ENCODE measurements at regions not wholly inside any gene's neighbourhood (a gene's known extent, or its start where the extent isn't known, plus 50 kb on each side); places are given as distances from the start of the nearest gene placed in this dataset.

DNA sequence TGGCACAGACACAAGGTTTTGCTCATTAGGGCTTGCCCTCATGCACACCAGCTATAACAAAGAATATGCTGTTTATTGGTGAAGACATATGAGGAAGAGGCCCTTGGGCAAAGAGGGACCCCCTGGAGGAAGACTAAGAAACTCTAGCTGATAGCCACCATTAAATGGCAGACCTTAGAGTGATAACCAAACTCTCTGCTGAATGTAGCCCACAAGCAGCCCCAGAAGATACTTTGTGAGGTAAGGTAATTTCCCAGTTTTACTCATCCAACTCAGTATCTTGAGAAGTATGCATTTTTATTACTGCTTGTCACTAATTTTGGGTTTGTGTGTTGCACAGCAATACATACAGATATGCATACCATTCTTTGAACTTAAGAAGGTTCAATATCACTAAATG lies 563.3 kb downstream of the DOK5 start:
- TF ChIP-seq POLR2A (IDR thresholded peaks at IDR 0.05) = no peak
- TF ChIP-seq, protein P1, sequence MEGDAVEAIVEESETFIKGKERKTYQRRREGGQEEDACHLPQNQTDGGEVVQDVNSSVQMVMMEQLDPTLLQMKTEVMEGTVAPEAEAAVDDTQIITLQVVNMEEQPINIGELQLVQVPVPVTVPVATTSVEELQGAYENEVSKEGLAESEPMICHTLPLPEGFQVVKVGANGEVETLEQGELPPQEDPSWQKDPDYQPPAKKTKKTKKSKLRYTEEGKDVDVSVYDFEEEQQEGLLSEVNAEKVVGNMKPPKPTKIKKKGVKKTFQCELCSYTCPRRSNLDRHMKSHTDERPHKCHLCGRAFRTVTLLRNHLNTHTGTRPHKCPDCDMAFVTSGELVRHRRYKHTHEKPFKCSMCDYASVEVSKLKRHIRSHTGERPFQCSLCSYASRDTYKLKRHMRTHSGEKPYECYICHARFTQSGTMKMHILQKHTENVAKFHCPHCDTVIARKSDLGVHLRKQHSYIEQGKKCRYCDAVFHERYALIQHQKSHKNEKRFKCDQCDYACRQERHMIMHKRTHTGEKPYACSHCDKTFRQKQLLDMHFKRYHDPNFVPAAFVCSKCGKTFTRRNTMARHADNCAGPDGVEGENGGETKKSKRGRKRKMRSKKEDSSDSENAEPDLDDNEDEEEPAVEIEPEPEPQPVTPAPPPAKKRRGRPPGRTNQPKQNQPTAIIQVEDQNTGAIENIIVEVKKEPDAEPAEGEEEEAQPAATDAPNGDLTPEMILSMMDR (IDR thresholded peaks at IDR 0.05) = no peak
